NCI-H510A (cell line): ENCODE measurements at regions not wholly inside any gene's neighbourhood (a gene's known extent, or its start where the extent isn't known, plus 50 kb on each side); places are given as distances from the start of the nearest gene placed in this dataset.
"Not testable (repeated sequence)": the region's sequence is repeated elsewhere in the genome, so short reads cannot be mapped to it uniquely, and the experiment has no call there.

Experiments used
- DNase-seq: peaks from one replicate; lab custom pipeline; 2025; lab: John Stamatoyannopoulos, UW

DNA sequence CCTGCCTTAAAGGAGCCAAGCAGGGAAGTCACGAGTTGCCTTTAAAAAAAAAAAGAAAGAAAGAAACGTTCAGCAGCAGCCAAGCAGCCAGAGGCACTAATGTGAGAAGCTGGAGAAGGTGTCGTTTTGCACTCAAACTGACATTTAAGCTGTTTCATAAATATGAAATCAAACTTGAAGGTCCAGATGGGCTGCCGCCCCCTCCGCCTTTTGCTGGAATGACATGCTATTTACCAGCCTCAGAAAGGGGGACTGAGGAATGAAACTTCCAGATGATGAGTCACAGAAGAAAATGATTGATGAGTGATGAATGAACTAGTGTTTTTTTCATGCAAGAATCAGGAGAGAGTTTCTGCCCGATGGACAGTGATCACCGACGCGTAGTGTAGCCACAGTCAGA lies 396.8 kb downstream of the IGSF11 start:
- no peak for DNase-seq

DNA sequence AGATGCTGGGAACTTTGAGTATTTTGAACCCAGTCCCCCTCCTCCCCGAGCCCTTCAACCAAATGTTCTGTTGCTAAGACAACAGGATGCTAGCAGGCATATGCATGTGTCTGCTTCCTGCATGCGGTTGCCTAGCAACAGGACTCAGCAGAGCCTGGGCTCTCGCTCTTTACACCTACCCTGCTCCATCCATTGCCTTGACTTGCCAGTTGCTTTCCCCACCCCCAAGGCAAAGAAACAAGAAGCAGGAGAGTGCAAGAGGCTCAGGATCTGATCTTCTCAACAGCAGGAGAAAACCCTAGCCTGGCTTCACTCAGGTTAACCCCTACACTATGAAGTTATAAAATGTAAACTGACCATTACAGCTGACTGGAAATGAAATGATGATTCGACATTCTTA lies 393.0 kb downstream of the IGSF11 start:
- peak; percentile 29 for DNase-seq

DNA sequence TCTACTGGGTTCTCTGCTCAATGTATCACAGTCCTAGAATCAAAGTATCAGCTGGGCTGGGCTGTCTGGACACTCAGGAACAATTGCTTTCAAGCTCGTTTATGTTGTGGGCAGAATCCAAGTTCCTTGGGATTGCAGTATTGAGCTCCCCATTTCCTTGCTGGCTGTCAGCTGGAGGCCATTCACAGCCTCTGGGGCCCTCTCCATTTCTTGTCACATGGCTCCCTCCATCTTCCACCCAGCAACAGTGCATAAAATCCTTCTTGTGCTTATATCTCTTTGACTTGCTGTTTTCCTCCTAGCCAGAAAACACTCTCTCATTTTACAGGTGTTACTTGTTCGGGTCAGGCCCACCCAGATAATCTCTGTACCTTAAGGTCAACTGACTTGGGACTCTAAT lies 363.5 kb downstream of the IGSF11 start:
- DNase-seq, result no peak

DNA sequence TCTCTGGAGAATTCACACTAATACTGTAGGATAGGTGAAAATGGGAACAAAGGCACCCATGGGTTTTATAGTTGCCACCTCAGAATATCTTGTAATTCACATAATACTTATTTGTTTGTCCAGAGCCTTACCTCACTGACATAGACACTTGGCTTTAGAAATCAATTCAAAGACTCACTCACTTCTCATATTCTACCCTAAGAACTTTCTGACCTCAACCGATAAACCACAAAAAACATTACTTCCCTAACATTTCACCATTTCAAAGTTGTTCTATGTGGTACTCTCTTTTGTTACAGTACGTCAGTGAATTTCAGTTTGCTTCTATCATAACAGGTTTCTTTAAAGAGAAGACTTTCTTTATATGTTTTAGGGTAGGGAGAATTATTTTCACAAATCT lies 359.3 kb downstream of the IGSF11 start:
- no peak for DNase-seq

- DNase-seq, result not testable (repeated sequence)
These were observed 356.0 kb downstream of the IGSF11 start for GRCh38 chr3:118678663-118679062.

- DNase-seq, result no peak
These were observed 351.7 kb downstream of the IGSF11 start for GRCh38 chr3:118682921-118683320.

DNA sequence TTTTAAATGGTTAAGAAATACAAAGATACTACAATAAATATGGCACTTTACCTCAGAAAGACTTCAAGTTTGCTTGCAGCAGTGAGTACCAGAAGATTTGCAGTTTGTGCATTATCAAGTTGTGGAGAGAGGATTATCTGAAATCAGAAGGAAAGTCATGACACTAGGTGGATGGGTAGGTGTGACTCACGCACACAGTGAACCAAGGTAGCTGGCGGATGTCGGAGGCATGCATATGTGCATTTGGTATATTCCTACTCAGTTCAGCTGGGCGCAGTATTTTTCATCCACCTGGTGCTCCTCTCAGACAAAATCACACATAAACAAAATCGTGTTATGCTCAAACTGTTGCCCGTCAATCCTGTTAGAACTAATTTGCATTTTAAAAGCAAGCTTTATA lies 351.0 kb downstream of the IGSF11 start:
- no peak for DNase-seq

GRCh38 chr3:118688396-118688884 lies 346.2 kb downstream of the IGSF11 start:
- no peak for DNase-seq

DNA sequence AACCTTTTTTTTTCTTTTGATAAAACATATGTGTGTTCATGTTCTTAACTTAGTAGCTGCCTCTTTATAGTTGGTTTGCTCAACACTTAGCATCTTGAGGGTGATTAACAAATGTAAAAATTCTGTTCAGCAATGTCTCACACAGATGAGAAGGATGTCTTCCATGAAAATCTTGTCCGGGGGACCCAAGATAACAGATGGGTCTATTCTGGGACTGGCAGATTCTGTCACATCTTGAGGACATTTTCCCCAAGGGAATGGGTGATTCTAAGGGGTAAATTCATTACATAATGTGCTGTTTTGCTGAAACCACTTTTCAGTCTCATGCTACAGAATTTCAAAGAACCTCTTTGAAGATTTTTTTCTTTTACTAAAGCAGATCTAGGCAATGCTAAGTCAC lies 342.2 kb downstream of the IGSF11 start:
- no peak for DNase-seq

GRCh38 chr3:118705487-118706219 lies 329.0 kb downstream of the IGSF11 start:
- no peak for DNase-seq

DNA sequence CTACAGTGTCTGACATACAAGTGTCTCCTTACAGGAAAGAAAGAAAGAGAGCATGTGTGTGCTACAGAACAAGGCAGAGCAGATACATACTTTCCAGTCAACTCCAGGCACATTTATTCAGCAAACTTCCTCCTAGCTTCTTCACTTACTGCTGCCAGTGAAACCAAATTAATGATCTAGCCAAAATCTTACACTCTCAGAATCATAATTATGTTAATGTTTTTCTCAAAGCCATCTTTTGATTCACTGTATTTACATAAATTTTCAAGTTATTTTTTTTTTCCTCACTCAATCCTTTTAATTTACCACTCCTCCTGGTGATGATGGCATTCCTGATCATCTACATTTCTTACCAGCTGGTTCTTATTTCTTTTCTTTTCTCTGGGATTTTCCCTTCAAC lies 326.7 kb downstream of the IGSF11 start:
- DNase-seq, result no peak

DNA sequence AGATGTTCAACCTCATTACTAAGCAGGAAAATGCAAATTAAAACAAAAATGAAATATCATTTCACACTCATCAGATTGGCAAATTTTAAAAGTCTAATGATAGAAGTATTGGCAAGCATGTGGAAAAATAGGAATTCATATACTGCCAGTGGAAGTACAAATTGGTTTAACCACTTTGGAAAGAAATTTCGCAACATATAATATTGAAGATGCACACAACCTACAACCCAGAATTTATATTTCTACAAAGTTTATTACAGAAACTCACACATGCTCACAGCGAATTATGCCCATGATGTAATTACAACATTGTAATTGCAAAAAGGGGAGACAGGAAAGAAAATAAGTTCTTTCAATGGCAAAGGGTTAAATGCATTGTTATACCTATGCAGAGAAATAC lies 324.1 kb downstream of the IGSF11 start:
- DNase-seq, result no peak

DNA sequence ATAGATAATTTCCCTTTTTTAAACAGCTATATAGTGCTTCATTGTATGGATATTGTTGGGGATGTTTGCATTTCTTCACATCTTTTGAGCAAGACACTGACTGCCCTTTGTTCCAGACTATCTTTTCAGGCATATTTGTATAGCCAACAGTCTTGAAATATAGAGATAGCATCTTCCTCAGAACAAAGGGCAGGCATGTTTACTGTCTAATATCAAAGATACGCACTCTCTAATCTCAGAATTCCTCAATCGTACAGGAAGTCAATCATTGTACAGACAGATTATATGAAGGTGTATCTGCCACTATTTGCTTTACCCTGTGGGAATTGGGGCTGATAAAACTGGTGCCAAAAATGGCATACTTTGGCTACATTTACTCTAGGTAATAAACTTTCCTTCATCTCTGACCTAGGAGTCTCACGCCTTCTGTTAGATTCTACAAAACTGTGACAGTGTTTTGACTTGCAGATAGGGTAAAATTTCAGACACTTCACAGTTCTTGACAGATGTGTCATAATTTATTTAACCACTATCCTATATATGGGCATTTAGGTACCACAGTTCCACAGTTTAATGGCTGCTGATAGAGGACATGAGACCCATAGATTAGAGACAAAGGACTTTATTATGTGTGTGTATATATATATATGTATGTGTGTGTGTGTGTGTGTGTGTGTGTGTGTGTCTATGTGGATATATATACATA lies 321.0 kb downstream of the IGSF11 start:
- no peak for DNase-seq

- DNase-seq, result no peak
These were observed 319.8 kb downstream of the IGSF11 start for GRCh38 chr3:118714800-118715199.

DNA sequence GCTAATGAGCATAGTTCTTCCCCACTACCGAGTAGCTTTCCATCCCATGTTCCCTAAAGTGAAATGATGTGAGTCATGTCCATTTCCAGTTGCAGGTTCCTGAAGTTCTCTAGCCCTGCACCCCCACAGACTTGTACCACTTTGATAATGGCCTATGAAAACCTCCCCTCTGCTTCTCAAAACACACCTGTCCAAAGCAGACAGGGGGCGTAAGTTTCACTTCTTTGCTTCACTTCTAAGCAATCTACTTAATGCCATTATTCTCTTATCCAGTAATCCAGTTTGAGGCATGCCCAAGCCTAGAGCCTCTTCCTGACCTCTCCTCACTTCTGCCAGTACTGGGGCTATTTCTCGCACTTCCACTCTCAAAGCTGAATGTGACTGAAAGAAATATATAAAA lies 305.1 kb downstream of the IGSF11 start:
- DNase-seq, result no peak

DNA sequence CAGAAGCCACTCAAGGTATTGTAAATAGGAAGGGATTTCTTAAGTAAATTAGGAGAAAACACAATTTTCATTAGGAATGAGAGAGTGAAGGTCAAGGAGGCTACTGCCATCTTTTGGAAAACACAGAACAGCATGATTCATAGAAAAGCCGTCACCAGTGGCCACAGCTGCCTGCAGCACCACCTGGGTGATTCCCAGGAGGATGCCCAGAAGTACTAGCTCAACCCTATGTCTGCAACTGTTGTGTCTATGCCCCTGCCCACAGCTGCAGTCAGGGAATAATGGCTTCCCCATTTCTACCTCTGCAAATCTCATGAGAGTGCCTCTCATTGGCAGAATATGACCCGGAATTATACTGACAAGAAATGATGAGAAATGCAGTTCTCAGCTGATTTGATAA lies 300.0 kb downstream of the IGSF11 start:
- no peak for DNase-seq

GRCh38 chr3:118736107-118736506 lies 298.5 kb downstream of the IGSF11 start:
- no peak for DNase-seq

GRCh38 chr3:118740722-118741290 lies 293.8 kb downstream of the IGSF11 start:
- DNase-seq, result no peak

- no peak for DNase-seq
These were observed 291.9 kb downstream of the IGSF11 start for GRCh38 chr3:118742760-118743159.

- no peak for DNase-seq
These were observed 290.5 kb downstream of the IGSF11 start for GRCh38 chr3:118744186-118744585.

DNA sequence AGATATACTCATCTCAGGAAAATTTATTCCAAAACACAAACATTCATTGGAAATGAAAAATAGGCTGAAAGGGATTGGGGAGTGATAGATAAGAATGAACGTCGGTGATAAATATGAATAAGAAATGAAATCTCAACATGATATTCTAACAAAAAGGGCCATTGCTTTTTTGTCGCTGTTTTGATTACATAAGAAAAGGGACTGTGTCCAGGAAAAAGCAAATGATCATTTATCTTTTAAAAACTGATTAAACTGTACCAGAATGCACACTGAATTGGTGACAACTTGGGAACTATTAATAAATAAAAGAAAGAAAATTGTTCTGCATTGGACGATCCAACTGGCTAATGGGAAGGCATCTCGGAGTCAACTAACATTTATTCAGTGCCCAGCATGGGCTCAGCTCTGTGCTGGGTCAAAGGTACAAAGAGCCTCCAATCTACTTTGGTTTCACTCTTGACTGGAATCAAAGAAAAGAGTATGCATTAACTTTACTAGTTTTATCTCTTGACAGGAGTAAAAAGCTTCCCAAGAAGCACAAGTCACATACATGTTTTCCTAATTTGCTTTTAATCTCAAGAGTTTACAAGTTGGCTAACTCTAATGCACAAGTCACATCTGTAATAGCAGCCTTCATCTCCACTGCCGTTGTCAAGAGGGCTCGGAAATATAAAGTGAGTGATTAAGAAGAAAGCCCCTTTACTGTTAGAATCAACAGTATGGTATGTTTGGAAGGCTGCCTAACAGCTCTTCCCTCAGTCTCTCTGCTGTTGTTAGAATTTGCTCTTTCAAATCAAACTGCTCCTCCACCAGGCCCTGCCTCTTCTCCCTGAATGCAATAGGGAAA lies 280.0 kb downstream of the IGSF11 start:
- no peak for DNase-seq

DNA sequence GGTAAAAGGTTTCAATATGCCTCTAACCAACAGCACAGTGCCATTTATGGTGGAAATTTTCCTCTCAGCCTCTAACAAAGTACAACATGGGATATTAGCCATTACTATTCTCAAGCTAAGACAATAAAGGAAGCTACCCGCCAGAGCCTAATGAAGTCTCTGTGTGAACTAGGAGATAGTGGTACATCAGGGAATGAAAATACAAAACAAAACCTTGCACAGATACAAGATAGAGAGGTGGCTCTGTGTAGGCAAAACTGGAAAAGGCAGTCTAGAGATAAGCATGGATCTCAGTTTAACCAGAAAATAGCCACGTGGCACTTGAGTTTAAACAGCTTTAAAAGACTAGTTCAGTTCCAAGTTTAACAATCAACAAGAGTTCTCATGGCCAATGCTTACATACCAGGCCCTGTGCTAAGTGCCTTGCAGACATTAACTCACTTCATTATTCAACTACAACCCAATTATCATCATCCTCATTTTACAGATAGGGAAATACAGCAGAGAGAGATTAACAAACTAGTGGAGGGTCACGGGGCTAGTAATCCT lies 279.3 kb downstream of the IGSF11 start:
- no peak for DNase-seq
